GM23338 (cell line): ENCODE measurements at regions not wholly inside any gene's neighbourhood (a gene's known extent, or its start where the extent isn't known, plus 50 kb on each side); places are given as distances from the start of the nearest gene placed in this dataset.

Source experiments
- CREB1 ChIP-seq: fragments of 250-450 bp; sonication (Bioruptor Pico); IDR thresholded peaks from 2 replicates; pipeline ENCODE4 v1.5.0; 2020; ENCODE audit warnings: low read depth, mild to moderate bottlenecking, moderate library complexity
- CTCF ChIP-seq, 2 experiments: fragments of 200-600 bp in 1 of 2; sonication (generic) in 1 of 2; conservative IDR thresholded peaks; 2 replicates each; pipeline versions ENCODE4 v1.5.1 to v1.6.1; 2016 to 2017; ENCODE audit warnings: antibody characterized with exemption in 2 of 2, low read depth in 2 of 2, mild to moderate bottlenecking in 2 of 2, moderate library complexity in 1 of 2
- ETS1 ChIP-seq: IDR thresholded peaks from 2 replicates; pipeline ENCODE4 v1.6.1; 2016; ENCODE audit warnings: antibody characterized with exemption
- EZH2 ChIP-seq: fragments of 200-600 bp; sonication (generic); IDR thresholded peaks from one replicate; pipeline ENCODE4 v1.8.0; 2017; ENCODE audit warnings: antibody characterized with exemption, mild to moderate bottlenecking, low read depth; ENCODE audit not compliant: unreplicated experiment
- JUNB ChIP-seq: IDR thresholded peaks from one replicate; pipeline ENCODE4 v1.6.1; 2016; ENCODE audit warnings: antibody characterized with exemption; ENCODE audit not compliant: unreplicated experiment
- POLR2AphosphoS5 ChIP-seq: IDR thresholded peaks from 2 replicates; pipeline ENCODE4 v1.6.1; 2016; ENCODE audit warnings: antibody characterized with exemption, low read depth
- STAT1 ChIP-seq: IDR thresholded peaks from one replicate; pipeline ENCODE4 v1.6.1; 2016; ENCODE audit warnings: antibody characterized with exemption; ENCODE audit not compliant: unreplicated experiment
- ZNF114 ChIP-seq: fragments of 250-450 bp; sonication (Bioruptor Pico); IDR thresholded peaks from 2 replicates; pipeline ENCODE4 v1.5.0; 2020; ENCODE audit warnings: mild to moderate bottlenecking, moderate library complexity
- ZNF331 ChIP-seq: fragments of 250-450 bp; sonication (Bioruptor Pico); IDR thresholded peaks from 2 replicates; pipeline ENCODE4 v1.5.0; 2020; ENCODE audit warnings: low read depth, mild to moderate bottlenecking, moderate library complexity
- ZNF462 ChIP-seq: fragments of 250-450 bp; sonication (Bioruptor Pico); IDR thresholded peaks from 2 replicates; pipeline ENCODE4 v1.5.0; 2020; ENCODE audit warnings: mild to moderate bottlenecking, moderate library complexity

GRCh38 chr12:88994971-88995370 is 357.3 kb downstream of the DUSP6 start (continued):
- TF ChIP-seq ZNF462 (CRISPR knock-in tag) (no peak), ETS1 (no peak), POLR2AphosphoS5 (no peak), ZNF114 (CRISPR knock-in tag) (no peak), STAT1 (no peak), JUNB (no peak), CREB1 (CRISPR knock-in tag) (no peak), ZNF331 (CRISPR knock-in tag) (no peak), CTCF (conservative IDR thresholded peaks at IDR 0.05; ENCODE audit: low read depth in 2 of 2) (no peak), EZH2 (no peak)
